MM.1S (cell line): ENCODE measurements at regions not wholly inside any gene's neighbourhood (a gene's known extent, or its start where the extent isn't known, plus 50 kb on each side); places are given as distances from the start of the nearest gene placed in this dataset.

Experiments
- DNase-seq: peaks from one replicate; pipeline ENCODE4 v3.0.0-alpha.2; 2015
- H2AFZ ChIP-seq: fragments of 300-600 bp; sonication (generic); 2 replicates; pipeline ENCODE4 v1.6.0; 2016; ENCODE audit warnings: antibody characterized with exemption, low read length
- H3F3A ChIP-seq: fragments of 300-600 bp; sonication (generic); 2 replicates; pipeline ENCODE4 v1.6.1; 2016; ENCODE audit warnings: mild to moderate bottlenecking, antibody characterized with exemption, low read length, moderate library complexity, mixed read lengths; ENCODE audit not compliant: insufficient read depth
- H3K27ac ChIP-seq: fragments of 300-600 bp; sonication (generic); 2 replicates; pipeline ENCODE4 v1.5.1; 2016; ENCODE audit warnings: mild to moderate bottlenecking, low read length
- H3K27me3 ChIP-seq: fragments of 300-600 bp; sonication (generic); replicated peaks from 2 replicates; pipeline ENCODE4 v1.6.0; 2016; ENCODE audit warnings: low read length; ENCODE audit not compliant: insufficient read depth
- H3K36me3 ChIP-seq: fragments of 300-600 bp; sonication (generic); replicated peaks from 2 replicates; pipeline ENCODE4 v1.6.1; 2016; ENCODE audit warnings: mild to moderate bottlenecking, low read length, mixed read lengths; ENCODE audit not compliant: insufficient read depth
- H3K4me1 ChIP-seq: fragments of 300-600 bp; sonication (generic); 2 replicates; pipeline ENCODE4 v1.6.1; 2016; ENCODE audit warnings: low read length, mixed read lengths
- H3K4me2 ChIP-seq: fragments of 300-600 bp; sonication (generic); 2 replicates; pipeline ENCODE4 v1.6.0; 2016; ENCODE audit warnings: low read depth, low read length
- H3K4me3 ChIP-seq: fragments of 300-600 bp; sonication (generic); 2 replicates; pipeline ENCODE4 v1.5.1; 2016; ENCODE audit warnings: low read length, mixed read lengths
- H3K79me2 ChIP-seq: fragments of 300-600 bp; sonication (generic); 2 replicates; pipeline ENCODE4 v1.6.1; 2016; ENCODE audit warnings: mixed run types, low read length, mixed read lengths
- H3K9ac ChIP-seq: fragments of 300-600 bp; sonication (generic); 2 replicates; pipeline ENCODE4 v1.6.1; 2016; ENCODE audit warnings: low read length, mixed read lengths
- H3K9me2 ChIP-seq: fragments of 300-600 bp; sonication (generic); replicated peaks from 2 replicates; pipeline ENCODE4 v1.6.1; 2016; ENCODE audit warnings: mild to moderate bottlenecking, low read length, mixed read lengths; ENCODE audit not compliant: insufficient read depth
- H3K9me3 ChIP-seq: fragments of 300-600 bp; sonication (generic); replicated peaks from 2 replicates; pipeline ENCODE4 v1.6.1; 2016; ENCODE audit warnings: mild to moderate bottlenecking, low read length, mixed read lengths; ENCODE audit not compliant: insufficient read depth
- H4K20me1 ChIP-seq: fragments of 300-600 bp; sonication (generic); 2 replicates; pipeline ENCODE4 v1.6.1; 2016; ENCODE audit warnings: mild to moderate bottlenecking, low read length, moderate library complexity, mixed read lengths; ENCODE audit not compliant: insufficient read depth
- CTCF ChIP-seq: fragments of 300-600 bp; sonication (generic); IDR thresholded peaks from 2 replicates; pipeline ENCODE4 v1.5.1; 2016; ENCODE audit warnings: antibody characterized with exemption, low read length, mixed read lengths
- EZH2 ChIP-seq: fragments of 300-600 bp; sonication (generic); optimal IDR thresholded peaks from 2 replicates; pipeline ENCODE3; 2017; ENCODE audit warnings: low read depth, mild to moderate bottlenecking, antibody characterized with exemption, low read length, mixed read lengths
- EZH2phosphoT487 ChIP-seq: fragments of 300-600 bp; sonication (generic); IDR thresholded peaks from 2 replicates; pipeline ENCODE4 v1.6.1; 2018; ENCODE audit warnings: antibody characterized with exemption, low read length

- H3F3A ChIP-seq: no peaks in the 10 kb centered on the region
- TF ChIP-seq EZH2phosphoT487 (no peak), EZH2 (no peak), CTCF (no peak)
- H3K27ac ChIP-seq: no peak overlapping the region
- no peaks in the 10 kb centered on the region for H3K79me2 ChIP-seq
- no peaks in the 10 kb centered on the region for H3K9me2 ChIP-seq
- no peak for DNase-seq
- H3K9me3 ChIP-seq: no peaks in the 10 kb centered on the region
- H3K9ac ChIP-seq: no peak overlapping the region
- H3K4me2 ChIP-seq: no peak overlapping the region
- H4K20me1 ChIP-seq: no peaks in the 10 kb centered on the region
- no peak overlapping the region for H2AFZ ChIP-seq
- no peak overlapping the region for H3K4me3 ChIP-seq
- no peaks in the 10 kb centered on the region for H3K27me3 ChIP-seq
- no peaks in the 10 kb centered on the region for H3K36me3 ChIP-seq
- no peaks in the 10 kb centered on the region for H3K4me1 ChIP-seq
These were observed 217.6 kb upstream of the CCDC150 start for GRCh38 chr2:196421880-196422279.

- TF ChIP-seq EZH2phosphoT487: no peak
- no peak for TF ChIP-seq CTCF
- no peak for TF ChIP-seq EZH2
- Histone ChIP-seq H4K20me1 (no peaks in the 10 kb centered on the region), H3K27ac (no peak overlapping the region), H3K36me3 (no peaks in the 10 kb centered on the region), H2AFZ (no peak overlapping the region), H3K4me1 (no peaks in the 10 kb centered on the region), H3K9ac (no peak overlapping the region), H3K9me2 (no peaks in the 10 kb centered on the region), H3F3A (no peaks in the 10 kb centered on the region), H3K4me2 (no peak overlapping the region), H3K9me3 (no peaks in the 10 kb centered on the region), H3K4me3 (no peak overlapping the region), H3K27me3 (no peaks in the 10 kb centered on the region), H3K79me2 (no peaks in the 10 kb centered on the region)
- no peak for DNase-seq
These were observed 217.2 kb upstream of the CCDC150 start for GRCh38 chr2:196422361-196422760.

DNA sequence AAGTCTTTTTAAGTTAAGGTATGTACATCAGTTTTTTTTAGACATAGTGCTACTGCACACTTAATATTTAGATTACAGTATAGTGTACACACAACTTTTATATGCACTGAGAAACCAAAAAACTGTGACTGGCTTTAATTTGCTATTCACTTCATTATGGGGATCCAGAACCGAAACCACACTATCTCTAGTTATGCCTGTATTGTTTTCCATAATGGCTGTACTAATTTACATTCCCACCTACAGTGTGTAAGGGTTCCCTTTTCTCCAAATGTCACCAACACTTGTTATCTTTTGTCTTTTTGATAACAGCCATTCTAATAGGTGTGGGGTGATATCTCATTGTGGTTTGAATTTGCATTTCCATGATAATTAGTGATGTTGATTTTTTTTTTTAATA lies 213.4 kb upstream of the CCDC150 start:
- Histone ChIP-seq H3K9me3 (no peaks in the 10 kb centered on the region), H3K9ac (no peak overlapping the region), H3K27me3 (no peaks in the 10 kb centered on the region)

More for the DNA sequence above, 213.4 kb upstream of the CCDC150 start:
- no peak overlapping the region for H2AFZ ChIP-seq
- H3K36me3 ChIP-seq: no peaks in the 10 kb centered on the region
- H3K27ac ChIP-seq: no peak overlapping the region
- no peak overlapping the region for H3K4me3 ChIP-seq
- H3F3A ChIP-seq: no peaks in the 10 kb centered on the region; the same call in 1 of the 2 replicates
- no peak for DNase-seq
- no peaks in the 10 kb centered on the region for H3K79me2 ChIP-seq
- no peaks in the 10 kb centered on the region for H4K20me1 ChIP-seq
- no peak overlapping the region for H3K4me2 ChIP-seq
- 0 out of 2 replicates have a peak, but pooled peaks cover 3% of the 10 kb centered on the region for H3K4me1 ChIP-seq
- TF ChIP-seq EZH2phosphoT487: no peak
- no peak for TF ChIP-seq EZH2
- TF ChIP-seq CTCF: no peak
- H3K9me2 ChIP-seq: no peaks in the 10 kb centered on the region
